ENCODE measurements at regions not wholly inside any gene's neighbourhood (a gene's known extent, or its start where the extent isn't known, plus 50 kb on each side); places are given as distances from the start of the nearest gene placed in this dataset.

- DNase-seq (ENCODE audit: low read depth), result no peak
- no peak for TF ChIP-seq EZH2 (IDR thresholded peaks at IDR 0.05; ENCODE audit: insufficient read depth, low read length)
- TF ChIP-seq, protein P1, sequence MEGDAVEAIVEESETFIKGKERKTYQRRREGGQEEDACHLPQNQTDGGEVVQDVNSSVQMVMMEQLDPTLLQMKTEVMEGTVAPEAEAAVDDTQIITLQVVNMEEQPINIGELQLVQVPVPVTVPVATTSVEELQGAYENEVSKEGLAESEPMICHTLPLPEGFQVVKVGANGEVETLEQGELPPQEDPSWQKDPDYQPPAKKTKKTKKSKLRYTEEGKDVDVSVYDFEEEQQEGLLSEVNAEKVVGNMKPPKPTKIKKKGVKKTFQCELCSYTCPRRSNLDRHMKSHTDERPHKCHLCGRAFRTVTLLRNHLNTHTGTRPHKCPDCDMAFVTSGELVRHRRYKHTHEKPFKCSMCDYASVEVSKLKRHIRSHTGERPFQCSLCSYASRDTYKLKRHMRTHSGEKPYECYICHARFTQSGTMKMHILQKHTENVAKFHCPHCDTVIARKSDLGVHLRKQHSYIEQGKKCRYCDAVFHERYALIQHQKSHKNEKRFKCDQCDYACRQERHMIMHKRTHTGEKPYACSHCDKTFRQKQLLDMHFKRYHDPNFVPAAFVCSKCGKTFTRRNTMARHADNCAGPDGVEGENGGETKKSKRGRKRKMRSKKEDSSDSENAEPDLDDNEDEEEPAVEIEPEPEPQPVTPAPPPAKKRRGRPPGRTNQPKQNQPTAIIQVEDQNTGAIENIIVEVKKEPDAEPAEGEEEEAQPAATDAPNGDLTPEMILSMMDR (IDR thresholded peaks at IDR 0.05; ENCODE audit: insufficient read depth, low read depth, low read length), result no peak
- Histone ChIP-seq H3K36me3 (ENCODE audit: insufficient read depth, low read length) (no peaks in the 10 kb centered on the region), H3K27me3 (ENCODE audit: insufficient read depth, low read length) (peaks cover 4% of the 10 kb centered on the region), H3K9me3 (ENCODE audit: insufficient read depth, low read depth, low read length) (peaks cover 2% of the 10 kb centered on the region), H3K79me2 (ENCODE audit: insufficient read depth, low read length) (no peaks in the 10 kb centered on the region), H2AFZ (ENCODE audit: low read depth, low read length) (no peak overlapping the region), H3K4me2 (ENCODE audit: low read length) (no peak overlapping the region), H3K4me3 (ENCODE audit: insufficient read depth, low read depth, low read length) (no peak overlapping the region), H3K9ac (ENCODE audit: low read length) (no peak overlapping the region), H3K27ac (ENCODE audit: low read depth, low read length) (no peak overlapping the region), H3K4me1 (ENCODE audit: insufficient read depth, low read length) (no peaks in the 10 kb centered on the region), H4K20me1 (ENCODE audit: insufficient read depth, low read length) (no peaks in the 10 kb centered on the region)
- no peak for FAIRE-seq
- H3K4me3 Mint-ChIP-seq (ENCODE audit: unreplicated experiment), result no peak overlapping the region
- H3K27ac Mint-ChIP-seq (ENCODE audit: unreplicated experiment), result no peak overlapping the region
- peaks cover 4% of the 10 kb centered on the region for H3K9me3 Mint-ChIP-seq (ENCODE audit: unreplicated experiment)
- H3K4me1 Mint-ChIP-seq (ENCODE audit: low read depth, unreplicated experiment), result no peaks in the 10 kb centered on the region
- peaks cover 47% of the 10 kb centered on the region for H3K27me3 Mint-ChIP-seq (ENCODE audit: low read depth, unreplicated experiment)
- peaks cover 2% of the 10 kb centered on the region for H3K36me3 Mint-ChIP-seq (ENCODE audit: low read depth, unreplicated experiment)
Measured at GRCh38 chr11:44376423-44376822, 66.5 kb upstream of the ALX4 start.

- FAIRE-seq (no peak), DNase-seq (ENCODE audit: low read depth) (no peak)
- no peak overlapping the region for H3K4me3 ChIP-seq (ENCODE audit: insufficient read depth, low read depth, low read length)
- Mint-ChIP-seq H3K36me3 (ENCODE audit: low read depth, unreplicated experiment) (peaks cover 2% of the 10 kb centered on the region), H3K27me3 (ENCODE audit: low read depth, unreplicated experiment) (peaks cover 53% of the 10 kb centered on the region), H3K4me1 (ENCODE audit: low read depth, unreplicated experiment) (no peaks in the 10 kb centered on the region), H3K9me3 (ENCODE audit: unreplicated experiment) (peaks cover 4% of the 10 kb centered on the region), H3K27ac (ENCODE audit: unreplicated experiment) (no peak overlapping the region), H3K4me3 (ENCODE audit: unreplicated experiment) (no peak overlapping the region)
- peaks cover 2% of the 10 kb centered on the region for H3K9me3 ChIP-seq (ENCODE audit: insufficient read depth, low read depth, low read length)
- H3K4me2 ChIP-seq (ENCODE audit: low read length), result no peak overlapping the region
- no peak overlapping the region for H2AFZ ChIP-seq (ENCODE audit: low read depth, low read length)
- H3K79me2 ChIP-seq (ENCODE audit: insufficient read depth, low read length), result no peaks in the 10 kb centered on the region
- H3K36me3 ChIP-seq (ENCODE audit: insufficient read depth, low read length), result no peaks in the 10 kb centered on the region
- no peaks in the 10 kb centered on the region for H4K20me1 ChIP-seq (ENCODE audit: insufficient read depth, low read length)
- H3K27ac ChIP-seq (ENCODE audit: low read depth, low read length), result no peak overlapping the region
- TF ChIP-seq EZH2 (IDR thresholded peaks at IDR 0.05; ENCODE audit: insufficient read depth, low read length), result no peak
- TF ChIP-seq, protein P1 (IDR thresholded peaks at IDR 0.05; ENCODE audit: insufficient read depth, low read depth, low read length), result no peak
- no peaks in the 10 kb centered on the region for H3K4me1 ChIP-seq (ENCODE audit: insufficient read depth, low read length)
- H3K9ac ChIP-seq (ENCODE audit: low read length), result no peak overlapping the region
- H3K27me3 ChIP-seq (ENCODE audit: insufficient read depth, low read length), result peaks cover 4% of the 10 kb centered on the region
Measured at GRCh38 chr11:44377121-44377520, 67.2 kb upstream of the ALX4 start.

GRCh38 chr11:44377914-44378321 lies 68.0 kb upstream of the ALX4 start:
- H3K27ac Mint-ChIP-seq (ENCODE audit: unreplicated experiment), result no peak overlapping the region

More at GRCh38 chr11:44377914-44378321, 68.0 kb upstream of the ALX4 start:
- Histone ChIP-seq H3K9ac (ENCODE audit: low read length) (no peak overlapping the region), H2AFZ (ENCODE audit: low read depth, low read length) (no peak overlapping the region), H3K4me3 (ENCODE audit: insufficient read depth, low read depth, low read length) (no peak overlapping the region), H3K79me2 (ENCODE audit: insufficient read depth, low read length) (no peaks in the 10 kb centered on the region), H3K36me3 (ENCODE audit: insufficient read depth, low read length) (no peaks in the 10 kb centered on the region), H3K9me3 (ENCODE audit: insufficient read depth, low read depth, low read length) (peaks cover 2% of the 10 kb centered on the region), H4K20me1 (ENCODE audit: insufficient read depth, low read length) (no peaks in the 10 kb centered on the region), H3K4me1 (ENCODE audit: insufficient read depth, low read length) (no peaks in the 10 kb centered on the region), H3K27me3 (ENCODE audit: insufficient read depth, low read length) (peaks cover 4% of the 10 kb centered on the region), H3K27ac (ENCODE audit: low read depth, low read length) (no peak overlapping the region), H3K4me2 (ENCODE audit: low read length) (no peak overlapping the region)
- FAIRE-seq (no peak), DNase-seq (ENCODE audit: low read depth) (no peak)
- no peak for TF ChIP-seq EZH2 (IDR thresholded peaks at IDR 0.05; ENCODE audit: insufficient read depth, low read length)
- TF ChIP-seq, protein P1 (IDR thresholded peaks at IDR 0.05; ENCODE audit: insufficient read depth, low read depth, low read length), result no peak
- Mint-ChIP-seq H3K27me3 (ENCODE audit: low read depth, unreplicated experiment) (peaks cover 59% of the 10 kb centered on the region), H3K36me3 (ENCODE audit: low read depth, unreplicated experiment) (peaks cover 2% of the 10 kb centered on the region), H3K9me3 (ENCODE audit: unreplicated experiment) (peaks cover 4% of the 10 kb centered on the region), H3K4me1 (ENCODE audit: low read depth, unreplicated experiment) (no peaks in the 10 kb centered on the region), H3K4me3 (ENCODE audit: unreplicated experiment) (no peak overlapping the region)

Measured in astrocyte (in vitro differentiated cells and primary cell).